Esophagus squamous epithelium (tissue), 4 donors: ENCODE measurements at regions not wholly inside any gene's neighbourhood (a gene's known extent, or its start where the extent isn't known, plus 50 kb on each side); places are given as distances from the start of the nearest gene placed in this dataset.

Experiments used
- POLR2A ChIP-seq, 4 donors: fragments of 450-650 bp; IDR thresholded peaks; one replicate each; pipeline ENCODE4 v1.6.1; 2017; ENCODE audit warnings: antibody characterized with exemption in 4 of 4, mild to moderate bottlenecking in 4 of 4, moderate library complexity in 3 of 4
- TF ChIP-seq, protein P1 (sequence below), 6 experiments: fragments of 450-650 bp in 4 of 6; fragments of 200-600 bp in 2 of 6; sonication (generic) in 2 of 6; IDR thresholded peaks; one replicate each; pipeline ENCODE4 v1.5.1; 2016 to 2019; ENCODE audit warnings: antibody characterized with exemption in 6 of 6, mild to moderate bottlenecking in 4 of 6, moderate library complexity in 4 of 6

GRCh38 chr9:80789831-80790230 is 899.5 kb downstream of the TLE1 start:
- TF ChIP-seq, protein P1, sequence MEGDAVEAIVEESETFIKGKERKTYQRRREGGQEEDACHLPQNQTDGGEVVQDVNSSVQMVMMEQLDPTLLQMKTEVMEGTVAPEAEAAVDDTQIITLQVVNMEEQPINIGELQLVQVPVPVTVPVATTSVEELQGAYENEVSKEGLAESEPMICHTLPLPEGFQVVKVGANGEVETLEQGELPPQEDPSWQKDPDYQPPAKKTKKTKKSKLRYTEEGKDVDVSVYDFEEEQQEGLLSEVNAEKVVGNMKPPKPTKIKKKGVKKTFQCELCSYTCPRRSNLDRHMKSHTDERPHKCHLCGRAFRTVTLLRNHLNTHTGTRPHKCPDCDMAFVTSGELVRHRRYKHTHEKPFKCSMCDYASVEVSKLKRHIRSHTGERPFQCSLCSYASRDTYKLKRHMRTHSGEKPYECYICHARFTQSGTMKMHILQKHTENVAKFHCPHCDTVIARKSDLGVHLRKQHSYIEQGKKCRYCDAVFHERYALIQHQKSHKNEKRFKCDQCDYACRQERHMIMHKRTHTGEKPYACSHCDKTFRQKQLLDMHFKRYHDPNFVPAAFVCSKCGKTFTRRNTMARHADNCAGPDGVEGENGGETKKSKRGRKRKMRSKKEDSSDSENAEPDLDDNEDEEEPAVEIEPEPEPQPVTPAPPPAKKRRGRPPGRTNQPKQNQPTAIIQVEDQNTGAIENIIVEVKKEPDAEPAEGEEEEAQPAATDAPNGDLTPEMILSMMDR (IDR thresholded peaks at IDR 0.05): no peak
- no peak for TF ChIP-seq POLR2A (IDR thresholded peaks at IDR 0.05)
